HEK293 (cell line): ENCODE measurements at regions not wholly inside any gene's neighbourhood (a gene's known extent, or its start where the extent isn't known, plus 50 kb on each side); places are given as distances from the start of the nearest gene placed in this dataset.

ENCODE experiments used
- FEZF1 ChIP-seq: fragments of 450-650 bp; formaldehyde crosslinking; IDR thresholded peaks from 2 replicates; pipeline ENCODE4 v1.5.1; 2016; ENCODE audit warnings: missing biosample characterization, missing genetic modification characterization
- KLF10 ChIP-seq: fragments of 450-650 bp; IDR thresholded peaks from 2 replicates; pipeline ENCODE4 v1.5.1; 2018; ENCODE audit warnings: missing biosample characterization, mild to moderate bottlenecking, missing genetic modification characterization
- KLF7 ChIP-seq: fragments of 450-650 bp; formaldehyde crosslinking; IDR thresholded peaks from 2 replicates; pipeline ENCODE4 v1.5.1; 2016; ENCODE audit warnings: missing biosample characterization, missing genetic modification characterization, borderline replicate concordance
- SP3 ChIP-seq: fragments of 450-650 bp; formaldehyde crosslinking; IDR thresholded peaks from 2 replicates; pipeline ENCODE4 v1.5.1; 2016; ENCODE audit warnings: missing biosample characterization, missing genetic modification characterization
- ZFP69B ChIP-seq: fragments of 450-650 bp; formaldehyde crosslinking; IDR thresholded peaks from 2 replicates; pipeline ENCODE4 v1.5.1; 2016; ENCODE audit warnings: missing biosample characterization, missing genetic modification characterization
- ZNF558 ChIP-seq: fragments of 450-650 bp; formaldehyde crosslinking; IDR thresholded peaks from 2 replicates; pipeline ENCODE4 v1.5.1; 2016; ENCODE audit warnings: missing biosample characterization, missing genetic modification characterization
- ZNF645 ChIP-seq: fragments of 450-650 bp; formaldehyde crosslinking; IDR thresholded peaks from 2 replicates; pipeline ENCODE4; 2016; ENCODE audit warnings: missing biosample characterization, missing genetic modification characterization
- ZNF701 ChIP-seq: fragments of 450-650 bp; formaldehyde crosslinking; IDR thresholded peaks from 2 replicates; pipeline ENCODE4 v1.5.1; 2016; ENCODE audit warnings: missing biosample characterization, missing genetic modification characterization
- ZNF76 ChIP-seq: fragments of 450-650 bp; formaldehyde crosslinking; IDR thresholded peaks from 2 replicates; pipeline ENCODE4; 2016; ENCODE audit warnings: low read depth, missing biosample characterization, missing genetic modification characterization, borderline replicate concordance
- TF ChIP-seq, protein P1 (sequence below): fragments of 450-650 bp; formaldehyde crosslinking; IDR thresholded peaks from 2 replicates; pipeline ENCODE4 v1.5.1; 2016; ENCODE audit warnings: missing biosample characterization, missing genetic modification characterization
- TF ChIP-seq, protein P2 (sequence below): fragments of 450-650 bp; formaldehyde crosslinking; IDR thresholded peaks from 2 replicates; pipeline ENCODE4 v1.5.1; 2017; ENCODE audit warnings: missing biosample characterization, missing genetic modification characterization
- TF ChIP-seq, protein P3 (sequence below): fragments of 450-650 bp; formaldehyde crosslinking; IDR thresholded peaks from 2 replicates; pipeline ENCODE4 v1.5.1; 2016; ENCODE audit warnings: missing biosample characterization, missing genetic modification characterization
- TF ChIP-seq, protein P4 (sequence below): fragments of 450-650 bp; formaldehyde crosslinking; IDR thresholded peaks from 2 replicates; pipeline ENCODE4 v1.5.1; 2016; ENCODE audit warnings: missing biosample characterization, missing genetic modification characterization, borderline replicate concordance
- TF ChIP-seq, protein P5 (sequence below): fragments of 450-650 bp; formaldehyde crosslinking; IDR thresholded peaks from 2 replicates; pipeline ENCODE4 v1.5.1; 2016; ENCODE audit warnings: missing biosample characterization, missing genetic modification characterization
- TF ChIP-seq, protein P6 (sequence below): fragments of 450-650 bp; formaldehyde crosslinking; optimal IDR thresholded peaks from 2 replicates; pipeline ENCODE3; 2016; ENCODE audit warnings: missing biosample characterization, mild to moderate bottlenecking, missing genetic modification characterization

GRCh38 chr6:10184371-10185227 lies 230.3 kb downstream of the TFAP2A start (continued):
- TF ChIP-seq, protein P1, sequence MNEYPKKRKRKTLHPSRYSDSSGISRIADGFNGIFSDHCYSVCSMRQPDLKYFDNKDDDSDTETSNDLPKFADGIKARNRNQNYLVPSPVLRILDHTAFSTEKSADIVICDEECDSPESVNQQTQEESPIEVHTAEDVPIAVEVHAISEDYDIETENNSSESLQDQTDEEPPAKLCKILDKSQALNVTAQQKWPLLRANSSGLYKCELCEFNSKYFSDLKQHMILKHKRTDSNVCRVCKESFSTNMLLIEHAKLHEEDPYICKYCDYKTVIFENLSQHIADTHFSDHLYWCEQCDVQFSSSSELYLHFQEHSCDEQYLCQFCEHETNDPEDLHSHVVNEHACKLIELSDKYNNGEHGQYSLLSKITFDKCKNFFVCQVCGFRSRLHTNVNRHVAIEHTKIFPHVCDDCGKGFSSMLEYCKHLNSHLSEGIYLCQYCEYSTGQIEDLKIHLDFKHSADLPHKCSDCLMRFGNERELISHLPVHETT (tag by site-specific recombination): no peak
- TF ChIP-seq SP3 (tag by site-specific recombination): no peak
- no peak for TF ChIP-seq KLF10 (tag by site-specific recombination)
- TF ChIP-seq, protein P2, sequence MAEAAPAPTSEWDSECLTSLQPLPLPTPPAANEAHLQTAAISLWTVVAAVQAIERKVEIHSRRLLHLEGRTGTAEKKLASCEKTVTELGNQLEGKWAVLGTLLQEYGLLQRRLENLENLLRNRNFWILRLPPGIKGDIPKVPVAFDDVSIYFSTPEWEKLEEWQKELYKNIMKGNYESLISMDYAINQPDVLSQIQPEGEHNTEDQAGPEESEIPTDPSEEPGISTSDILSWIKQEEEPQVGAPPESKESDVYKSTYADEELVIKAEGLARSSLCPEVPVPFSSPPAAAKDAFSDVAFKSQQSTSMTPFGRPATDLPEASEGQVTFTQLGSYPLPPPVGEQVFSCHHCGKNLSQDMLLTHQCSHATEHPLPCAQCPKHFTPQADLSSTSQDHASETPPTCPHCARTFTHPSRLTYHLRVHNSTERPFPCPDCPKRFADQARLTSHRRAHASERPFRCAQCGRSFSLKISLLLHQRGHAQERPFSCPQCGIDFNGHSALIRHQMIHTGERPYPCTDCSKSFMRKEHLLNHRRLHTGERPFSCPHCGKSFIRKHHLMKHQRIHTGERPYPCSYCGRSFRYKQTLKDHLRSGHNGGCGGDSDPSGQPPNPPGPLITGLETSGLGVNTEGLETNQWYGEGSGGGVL (tag by site-specific recombination): no peak
- TF ChIP-seq, protein P3, sequence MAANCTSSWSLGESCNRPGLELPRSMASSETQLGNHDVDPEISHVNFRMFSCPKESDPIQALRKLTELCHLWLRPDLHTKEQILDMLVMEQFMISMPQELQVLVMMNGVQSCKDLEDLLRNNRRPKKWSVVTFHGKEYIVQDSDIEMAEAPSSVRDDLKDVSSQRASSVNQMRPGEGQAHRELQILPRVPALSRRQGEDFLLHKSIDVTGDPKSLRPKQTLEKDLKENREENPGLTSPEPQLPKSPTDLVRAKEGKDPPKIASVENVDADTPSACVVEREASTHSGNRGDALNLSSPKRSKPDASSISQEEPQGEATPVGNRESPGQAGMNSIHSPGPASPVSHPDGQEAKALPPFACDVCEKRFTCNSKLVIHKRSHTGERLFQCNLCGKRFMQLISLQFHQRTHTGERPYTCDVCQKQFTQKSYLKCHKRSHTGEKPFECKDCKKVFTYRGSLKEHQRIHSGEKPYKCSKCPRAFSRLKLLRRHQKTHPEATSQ: no peak
- TF ChIP-seq, protein P4, sequence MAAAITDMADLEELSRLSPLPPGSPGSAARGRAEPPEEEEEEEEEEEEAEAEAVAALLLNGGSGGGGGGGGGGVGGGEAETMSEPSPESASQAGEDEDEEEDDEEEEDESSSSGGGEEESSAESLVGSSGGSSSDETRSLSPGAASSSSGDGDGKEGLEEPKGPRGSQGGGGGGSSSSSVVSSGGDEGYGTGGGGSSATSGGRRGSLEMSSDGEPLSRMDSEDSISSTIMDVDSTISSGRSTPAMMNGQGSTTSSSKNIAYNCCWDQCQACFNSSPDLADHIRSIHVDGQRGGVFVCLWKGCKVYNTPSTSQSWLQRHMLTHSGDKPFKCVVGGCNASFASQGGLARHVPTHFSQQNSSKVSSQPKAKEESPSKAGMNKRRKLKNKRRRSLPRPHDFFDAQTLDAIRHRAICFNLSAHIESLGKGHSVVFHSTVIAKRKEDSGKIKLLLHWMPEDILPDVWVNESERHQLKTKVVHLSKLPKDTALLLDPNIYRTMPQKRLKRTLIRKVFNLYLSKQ (tag by site-specific recombination): no peak
- no peak for TF ChIP-seq KLF7
- TF ChIP-seq ZFP69B (tag by site-specific recombination): no peak
- TF ChIP-seq ZNF76: no peak
- TF ChIP-seq, protein P5, sequence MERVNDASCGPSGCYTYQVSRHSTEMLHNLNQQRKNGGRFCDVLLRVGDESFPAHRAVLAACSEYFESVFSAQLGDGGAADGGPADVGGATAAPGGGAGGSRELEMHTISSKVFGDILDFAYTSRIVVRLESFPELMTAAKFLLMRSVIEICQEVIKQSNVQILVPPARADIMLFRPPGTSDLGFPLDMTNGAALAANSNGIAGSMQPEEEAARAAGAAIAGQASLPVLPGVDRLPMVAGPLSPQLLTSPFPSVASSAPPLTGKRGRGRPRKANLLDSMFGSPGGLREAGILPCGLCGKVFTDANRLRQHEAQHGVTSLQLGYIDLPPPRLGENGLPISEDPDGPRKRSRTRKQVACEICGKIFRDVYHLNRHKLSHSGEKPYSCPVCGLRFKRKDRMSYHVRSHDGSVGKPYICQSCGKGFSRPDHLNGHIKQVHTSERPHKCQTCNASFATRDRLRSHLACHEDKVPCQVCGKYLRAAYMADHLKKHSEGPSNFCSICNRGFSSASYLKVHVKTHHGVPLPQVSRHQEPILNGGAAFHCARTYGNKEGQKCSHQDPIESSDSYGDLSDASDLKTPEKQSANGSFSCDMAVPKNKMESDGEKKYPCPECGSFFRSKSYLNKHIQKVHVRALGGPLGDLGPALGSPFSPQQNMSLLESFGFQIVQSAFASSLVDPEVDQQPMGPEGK (tag by site-specific recombination): no peak
- TF ChIP-seq FEZF1: peak; percentile 53; the same call in 1 of the 2 replicates
- no peak for TF ChIP-seq ZNF558 (tag by site-specific recombination)
- no peak for TF ChIP-seq ZNF701 (tag by site-specific recombination)
- TF ChIP-seq, protein P6, sequence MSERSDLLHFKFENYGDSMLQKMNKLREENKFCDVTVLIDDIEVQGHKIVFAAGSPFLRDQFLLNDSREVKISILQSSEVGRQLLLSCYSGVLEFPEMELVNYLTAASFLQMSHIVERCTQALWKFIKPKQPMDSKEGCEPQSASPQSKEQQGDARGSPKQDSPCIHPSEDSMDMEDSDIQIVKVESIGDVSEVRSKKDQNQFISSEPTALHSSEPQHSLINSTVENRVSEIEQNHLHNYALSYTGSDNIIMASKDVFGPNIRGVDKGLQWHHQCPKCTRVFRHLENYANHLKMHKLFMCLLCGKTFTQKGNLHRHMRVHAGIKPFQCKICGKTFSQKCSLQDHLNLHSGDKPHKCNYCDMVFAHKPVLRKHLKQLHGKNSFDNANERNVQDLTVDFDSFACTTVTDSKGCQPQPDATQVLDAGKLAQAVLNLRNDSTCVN (tag by site-specific recombination): no peak
- no peak for TF ChIP-seq ZNF645 (tag by site-specific recombination)
